Ascending aorta (tissue), 2 donors: ENCODE measurements at regions not wholly inside any gene's neighbourhood (a gene's known extent, or its start where the extent isn't known, plus 50 kb on each side); places are given as distances from the start of the nearest gene placed in this dataset.

Source experiments
- DNase-seq, 2 donors: peaks; one replicate each; pipeline ENCODE4 v3.0.0-alpha.2; 2019; ENCODE audit warnings: low spot score in 2 of 2
- H3K27ac ChIP-seq, 2 donors: fragments of 200-600 bp; sonication (generic); one replicate each; pipeline ENCODE4 v1.5.1; 2016 to 2017; ENCODE audit warnings: mild to moderate bottlenecking in 1 of 2
- H3K27me3 ChIP-seq: fragments of 200-600 bp; sonication (generic); one replicate; pipeline ENCODE4 v1.5.1; 2017
- H3K36me3 ChIP-seq, 2 donors: fragments of 200-600 bp; sonication (generic); one replicate each; pipeline ENCODE4 v1.5.1; 2016
- H3K4me1 ChIP-seq, 2 donors: fragments of 200-600 bp; sonication (generic); one replicate each; pipeline ENCODE4 v1.5.1; 2016 to 2017; ENCODE audit warnings: mild to moderate bottlenecking in 1 of 2
- H3K4me3 ChIP-seq, 2 donors: fragments of 200-600 bp; sonication (generic); one replicate each; pipeline ENCODE4 v1.5.1; 2016 to 2017; ENCODE audit warnings: mild to moderate bottlenecking in 1 of 2
- H3K9me3 ChIP-seq, 2 donors: fragments of 200-600 bp; sonication (generic); one replicate each; pipeline ENCODE4 v1.5.1; 2016
- CTCF ChIP-seq, 3 experiments: fragments of 200-600 bp in 2 of 3; fragments of 450-650 bp in 1 of 3; sonication (generic) in 2 of 3; IDR thresholded peaks; one replicate each; pipeline ENCODE4 v1.5.1; 2016 to 2019; ENCODE audit warnings: antibody characterized with exemption in 3 of 3, mild to moderate bottlenecking in 1 of 3, moderate library complexity in 1 of 3
- intact Hi-C: fragments of 100-400 bp; cut with DNase I; formaldehyde crosslinking; loops from one replicate; pipeline ENCODE4 v1.15.1; 2023

- H3K4me3 ChIP-seq, result no peak overlapping the region
- no peaks in the 10 kb centered on the region for H3K27me3 ChIP-seq
- no peaks in the 10 kb centered on the region for H3K4me1 ChIP-seq
- H3K9me3 ChIP-seq, result peaks cover 0 to 18% of the 10 kb centered on the region in 2 donors
- no peak for DNase-seq
- no peak overlapping the region for H3K27ac ChIP-seq
- no peaks in the 10 kb centered on the region for H3K36me3 ChIP-seq
- intact Hi-C loops, result no loop called here
- TF ChIP-seq CTCF (IDR thresholded peaks at IDR 0.05), result no peak
These were observed 387.2 kb upstream of the CWC22 start for GRCh38 chr2:180394305-180394704.

DNA sequence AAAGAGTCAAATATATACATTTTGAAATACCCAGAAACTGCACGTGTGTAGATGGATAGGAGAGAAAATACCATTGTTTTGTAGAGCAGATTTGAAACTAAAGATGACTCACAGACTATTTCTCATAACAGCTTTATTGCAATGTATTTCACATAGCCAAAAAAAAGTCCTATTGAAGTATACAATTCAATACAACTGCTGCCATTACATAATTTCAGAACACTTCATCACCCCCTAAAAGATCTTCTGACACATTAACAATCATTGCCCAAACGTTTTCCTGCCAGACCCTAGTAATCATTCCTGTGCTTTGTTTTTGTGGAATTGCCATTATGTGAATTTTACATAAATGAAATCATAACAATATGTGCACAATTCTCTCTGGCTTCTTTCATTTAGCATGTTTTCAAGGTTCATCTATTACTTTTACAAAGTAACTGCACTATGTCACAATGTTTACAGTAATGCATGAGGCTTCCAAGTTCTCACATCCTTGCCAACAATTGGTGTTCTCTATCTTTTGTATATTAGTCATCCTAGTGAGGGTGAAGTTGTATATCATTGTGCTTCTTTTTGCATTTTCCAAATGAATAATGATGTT lies 378.6 kb upstream of the CWC22 start:
- DNase-seq, result no peak
- no peaks in the 10 kb centered on the region for H3K36me3 ChIP-seq
- H3K27me3 ChIP-seq, result no peaks in the 10 kb centered on the region
- H3K4me3 ChIP-seq, result no peak overlapping the region
- no peak for TF ChIP-seq CTCF (IDR thresholded peaks at IDR 0.05)
- no peaks in the 10 kb centered on the region for H3K4me1 ChIP-seq
- no peak overlapping the region for H3K27ac ChIP-seq
- intact Hi-C loops, result no loop called here
- no peaks in the 10 kb centered on the region for H3K9me3 ChIP-seq

DNA sequence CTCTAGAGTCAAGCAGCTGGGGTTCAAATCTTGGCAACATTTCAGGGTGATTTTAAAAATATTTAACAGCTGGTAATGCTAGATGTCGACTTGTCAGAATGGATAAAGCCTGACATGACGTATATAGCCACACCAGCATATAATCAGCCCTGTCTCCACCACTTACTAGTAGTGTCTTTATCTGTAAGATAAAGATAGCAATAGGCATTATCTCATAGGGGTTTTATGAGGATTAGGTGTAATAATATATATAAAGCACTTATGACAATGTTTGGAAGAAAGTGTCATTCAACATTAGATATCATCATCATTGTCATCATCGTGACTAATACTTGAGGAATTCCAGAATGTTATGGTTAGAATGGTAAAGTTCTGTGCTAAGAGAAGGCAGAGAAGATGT lies 369.0 kb upstream of the CWC22 start:
- Histone ChIP-seq H3K9me3 (no peaks in the 10 kb centered on the region), H3K4me3 (no peak overlapping the region), H3K4me1 (no peaks in the 10 kb centered on the region), H3K27ac (no peak overlapping the region), H3K36me3 (no peaks in the 10 kb centered on the region), H3K27me3 (no peaks in the 10 kb centered on the region)
- DNase-seq, result no peak
- no peak for TF ChIP-seq CTCF (IDR thresholded peaks at IDR 0.05)
- intact Hi-C loops, result no loop called here

DNA sequence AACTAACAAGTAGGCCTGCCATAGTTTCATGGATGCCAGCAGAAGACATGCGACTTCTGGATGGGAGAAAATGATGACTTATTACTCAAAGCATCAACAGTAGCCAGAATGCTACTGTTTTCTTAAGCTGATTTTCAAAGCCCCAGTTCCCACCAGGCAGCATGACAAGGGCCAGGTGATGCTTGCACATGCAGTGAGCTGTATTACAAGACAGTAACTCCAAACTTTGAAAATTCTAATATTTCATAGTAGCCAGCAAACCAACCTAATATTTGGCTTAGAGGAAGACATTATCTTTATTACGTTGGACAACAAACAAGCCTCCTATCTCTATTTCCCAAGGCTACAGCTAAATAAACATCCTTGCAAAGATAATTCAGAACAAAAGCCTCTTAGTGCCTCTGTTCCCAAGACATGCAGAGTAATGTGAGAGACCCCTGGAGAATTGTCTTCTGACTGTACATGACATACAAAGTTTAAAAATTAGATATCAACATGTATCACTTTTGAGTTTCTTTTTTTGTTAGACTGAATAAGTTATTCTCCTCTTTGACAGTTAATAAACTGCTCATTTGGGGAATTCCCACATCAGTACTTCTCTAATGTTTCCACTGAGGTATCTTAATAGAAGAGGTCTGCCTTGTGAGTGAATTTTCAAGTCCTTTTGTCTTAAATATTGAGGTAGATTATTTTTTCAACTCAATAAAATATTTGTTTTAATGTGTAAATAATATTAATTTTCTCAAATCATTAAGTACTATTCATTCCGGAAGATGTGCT lies 367.6 kb upstream of the CWC22 start:
- no peak for TF ChIP-seq CTCF (IDR thresholded peaks at IDR 0.05)

DNA sequence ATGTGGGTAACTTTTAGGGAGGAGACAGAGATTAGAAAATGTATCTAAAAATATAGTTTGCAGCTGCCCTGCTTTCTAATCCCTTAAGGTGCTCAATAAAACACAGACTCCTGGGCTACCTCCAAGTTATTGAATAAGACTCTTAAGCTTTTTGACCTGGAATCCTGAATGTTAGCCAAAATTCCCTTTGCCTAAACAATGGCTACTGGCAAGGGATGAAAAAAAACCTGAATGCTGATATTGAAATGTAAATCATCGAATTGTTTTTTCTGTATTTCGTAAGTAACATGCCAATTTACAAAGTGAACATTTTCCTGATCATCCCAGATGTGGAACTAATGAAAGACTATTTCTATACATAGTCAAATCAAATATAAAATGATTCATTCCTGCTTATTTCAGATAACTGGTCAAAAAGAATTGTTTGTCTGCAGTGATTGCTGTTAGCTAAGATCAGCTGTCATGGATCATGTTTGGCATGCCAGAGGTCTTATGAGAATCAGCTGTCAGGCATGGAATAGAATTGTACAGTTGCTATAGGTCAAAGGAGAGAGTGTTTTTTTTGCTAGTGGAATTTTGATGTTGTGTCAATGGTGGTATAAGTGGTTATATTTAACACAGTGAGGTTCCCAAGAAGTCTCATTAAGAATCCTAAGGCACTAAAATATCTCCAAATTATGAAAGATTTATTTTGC lies 363.6 kb upstream of the CWC22 start:
- Histone ChIP-seq H3K4me3 (no peak overlapping the region), H3K27ac (no peak overlapping the region), H3K9me3 (no peaks in the 10 kb centered on the region), H3K27me3 (no peaks in the 10 kb centered on the region), H3K36me3 (no peaks in the 10 kb centered on the region), H3K4me1 (no peaks in the 10 kb centered on the region)
- TF ChIP-seq CTCF (IDR thresholded peaks at IDR 0.05), result no peak
- no peak for DNase-seq
- intact Hi-C loops, result no loop called here

More for the DNA sequence above, 367.6 kb upstream of the CWC22 start:
- DNase-seq, result no peak
- H3K27ac ChIP-seq, result no peak overlapping the region
- H3K36me3 ChIP-seq, result no peaks in the 10 kb centered on the region
- intact Hi-C loops, result no loop called here
- no peak overlapping the region for H3K4me3 ChIP-seq
- no peaks in the 10 kb centered on the region for H3K27me3 ChIP-seq
- H3K9me3 ChIP-seq, result no peaks in the 10 kb centered on the region
- H3K4me1 ChIP-seq, result no peaks in the 10 kb centered on the region
